ENCODE measurements at regions not wholly inside any gene's neighbourhood (a gene's known extent, or its start where the extent isn't known, plus 50 kb on each side); places are given as distances from the start of the nearest gene placed in this dataset.
"Not testable (repeated sequence)": the region's sequence is repeated elsewhere in the genome, so short reads cannot be mapped to it uniquely, and the experiment has no call there.

GRCh38 chr3:153247331-153248330, 85.6 kb downstream of the RAP2B start:
- no CpG with 5 or more reads among the region's 7 CpGs for WGBS (ENCODE audit: insufficient coverage)
- intact Hi-C loops (cut with micrococcal nuclease) = loop anchor here in 1 of 2 donors (5.0 kb wide), 1 partner anchor 40 kb away; no protein-coding TSS in a partner anchor
- H3K27ac Mint-ChIP-seq = peak overlapping the region; percentile 91 to 98 (median 95)
- no peaks in the 10 kb centered on the region for H3K9me3 ChIP-seq (replicated peaks in 1 of 2; ENCODE audit: control insufficient read depth in 1 of 2, insufficient read depth in 1 of 2, low read length in 2 of 2)
- peak overlapping the region; percentile 50 for H3K9ac ChIP-seq (ENCODE audit: insufficient read depth, low read length, poor library complexity, severe bottlenecking)
- peaks cover 0 to 9% (median 0%) of the 10 kb centered on the region in 7 donors for H3K9me3 Mint-ChIP-seq
- H3K27me3 ChIP-seq (ENCODE audit: control insufficient read depth in 2 of 2, insufficient read depth in 2 of 2, low read length in 2 of 2) = no peaks in the 10 kb centered on the region
- peak; percentile 75 to 82 (median 82) for DNase-seq
- peak overlapping the region in 1 of 3 experiments; percentile 34 for H3K4me3 ChIP-seq (replicated peaks in 1 of 3; ENCODE audit: low read depth in 2 of 3, low read length in 3 of 3)
- H2AFZ ChIP-seq (ENCODE audit: insufficient read depth, low read depth, low read length, poor library complexity, severe bottlenecking) = no peak overlapping the region
- TF ChIP-seq, protein P1, sequence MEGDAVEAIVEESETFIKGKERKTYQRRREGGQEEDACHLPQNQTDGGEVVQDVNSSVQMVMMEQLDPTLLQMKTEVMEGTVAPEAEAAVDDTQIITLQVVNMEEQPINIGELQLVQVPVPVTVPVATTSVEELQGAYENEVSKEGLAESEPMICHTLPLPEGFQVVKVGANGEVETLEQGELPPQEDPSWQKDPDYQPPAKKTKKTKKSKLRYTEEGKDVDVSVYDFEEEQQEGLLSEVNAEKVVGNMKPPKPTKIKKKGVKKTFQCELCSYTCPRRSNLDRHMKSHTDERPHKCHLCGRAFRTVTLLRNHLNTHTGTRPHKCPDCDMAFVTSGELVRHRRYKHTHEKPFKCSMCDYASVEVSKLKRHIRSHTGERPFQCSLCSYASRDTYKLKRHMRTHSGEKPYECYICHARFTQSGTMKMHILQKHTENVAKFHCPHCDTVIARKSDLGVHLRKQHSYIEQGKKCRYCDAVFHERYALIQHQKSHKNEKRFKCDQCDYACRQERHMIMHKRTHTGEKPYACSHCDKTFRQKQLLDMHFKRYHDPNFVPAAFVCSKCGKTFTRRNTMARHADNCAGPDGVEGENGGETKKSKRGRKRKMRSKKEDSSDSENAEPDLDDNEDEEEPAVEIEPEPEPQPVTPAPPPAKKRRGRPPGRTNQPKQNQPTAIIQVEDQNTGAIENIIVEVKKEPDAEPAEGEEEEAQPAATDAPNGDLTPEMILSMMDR (IDR thresholded peaks at IDR 0.05) = no peak
- peaks cover 67 to 83% of the 10 kb centered on the region in 2 donors for H3K4me1 ChIP-seq (ENCODE audit: control insufficient read depth in 1 of 2, insufficient read depth in 2 of 2, low read length in 2 of 2)
- peak overlapping the region; percentile 47 for H3K4me2 ChIP-seq (replicated peaks; ENCODE audit: extremely low read depth, low read length, poor library complexity, severe bottlenecking)
- H3K4me1 Mint-ChIP-seq = peaks cover 64% of the 10 kb centered on the region
- H3K79me2 ChIP-seq (ENCODE audit: insufficient read depth, low read length) = no peaks in the 10 kb centered on the region
- H3K36me3 Mint-ChIP-seq = no peaks in the 10 kb centered on the region
- H3K4me3 Mint-ChIP-seq = peak overlapping the region in 1 of 2 donors; percentile 57
- no peaks in the 10 kb centered on the region for H4K20me1 ChIP-seq (ENCODE audit: insufficient read depth, low read length)
- H3K27me3 Mint-ChIP-seq (ENCODE audit: low read depth in 3 of 3) = peaks cover 0 to 1% (median 0%) of the 10 kb centered on the region in 3 donors
- H3K36me3 ChIP-seq (replicated peaks in 1 of 2; ENCODE audit: control insufficient read depth in 1 of 2, insufficient read depth in 2 of 2, low read length in 2 of 2) = no peaks in the 10 kb centered on the region
- H3K27ac ChIP-seq (ENCODE audit: low read depth in 1 of 2, low read length in 2 of 2) = peak overlapping the region; percentile 83 to 93

GRCh38 chr3:153248835-153249234, 86.8 kb downstream of the RAP2B start:
- H3K9ac ChIP-seq (ENCODE audit: insufficient read depth, low read length, poor library complexity, severe bottlenecking); H3K27me3 Mint-ChIP-seq (ENCODE audit: low read depth in 3 of 3); H3K27me3 ChIP-seq (ENCODE audit: control insufficient read depth in 2 of 2, insufficient read depth in 2 of 2, low read length in 2 of 2); H3K36me3 Mint-ChIP-seq; H3K4me3 Mint-ChIP-seq; H2AFZ ChIP-seq (ENCODE audit: insufficient read depth, low read depth, low read length, poor library complexity, severe bottlenecking); DNase-seq; H3K79me2 ChIP-seq (ENCODE audit: insufficient read depth, low read length); H3K36me3 ChIP-seq (replicated peaks in 1 of 2; ENCODE audit: control insufficient read depth in 1 of 2, insufficient read depth in 2 of 2, low read length in 2 of 2); H3K4me2 ChIP-seq (replicated peaks; ENCODE audit: extremely low read depth, low read length, poor library complexity, severe bottlenecking); H3K4me3 ChIP-seq (replicated peaks in 1 of 3; ENCODE audit: low read depth in 2 of 3, low read length in 3 of 3); H4K20me1 ChIP-seq (ENCODE audit: insufficient read depth, low read length); H3K9me3 ChIP-seq (replicated peaks in 1 of 2; ENCODE audit: control insufficient read depth in 1 of 2, insufficient read depth in 1 of 2, low read length in 2 of 2); H3K9me3 Mint-ChIP-seq: not testable (repeated sequence)
- intact Hi-C loops (cut with micrococcal nuclease) = loop anchor here in 1 of 2 donors (5.0 kb wide), 1 partner anchor 38 kb away; no protein-coding TSS in a partner anchor
- Mint-ChIP-seq H3K4me1 (peaks cover 59% of the 10 kb centered on the region), H3K27ac (peak overlapping the region in 6 of 7 donors; percentile 57 to 95 (median 82))
- Histone ChIP-seq H3K27ac (ENCODE audit: low read depth in 1 of 2, low read length in 2 of 2) (peak overlapping the region in 1 of 2 donors; percentile 93), H3K4me1 (ENCODE audit: control insufficient read depth in 1 of 2, insufficient read depth in 2 of 2, low read length in 2 of 2) (peaks cover 58 to 74% of the 10 kb centered on the region in 2 donors)
- 100% methylated on average over 1 of the region's 6 CpGs for WGBS (ENCODE audit: insufficient coverage)

Data from CD14-positive monocyte (primary cell).